Fibroblast of lung (primary cell): ENCODE measurements at regions not wholly inside any gene's neighbourhood (a gene's known extent, or its start where the extent isn't known, plus 50 kb on each side); places are given as distances from the start of the nearest gene placed in this dataset.

Experiments
- DNase-seq, 2 donors: peaks; one replicate each; pipeline versions ENCODE4 v3.0.0 to v3.0.0-alpha.2; 2010; ENCODE audit warnings: low read depth in 2 of 2
- H2AFZ ChIP-seq: 2 replicates; pipeline ENCODE4 v1.5.1; 2012; ENCODE audit warnings: low read length, control low read depth, inconsistent platforms
- H3K27ac ChIP-seq: 2 replicates; pipeline ENCODE4 v1.5.1; 2011; ENCODE audit warnings: low read length, control low read depth; ENCODE audit not compliant: insufficient read depth
- H3K27me3 ChIP-seq: 2 replicates; pipeline ENCODE4 v1.5.1; 2011; ENCODE audit warnings: mild to moderate bottlenecking, low read length; ENCODE audit not compliant: control insufficient read depth, insufficient read depth
- H3K36me3 ChIP-seq: 2 replicates; pipeline ENCODE4 v1.5.1; 2011; ENCODE audit warnings: low read length; ENCODE audit not compliant: control insufficient read depth, insufficient read depth
- H3K4me1 ChIP-seq: 2 replicates; pipeline ENCODE4 v1.5.1; 2011; ENCODE audit warnings: low read length; ENCODE audit not compliant: control insufficient read depth, insufficient read depth; ENCODE audit errors: extremely low read depth
- H3K4me2 ChIP-seq: 2 replicates; pipeline ENCODE4 v1.5.1; 2011; ENCODE audit warnings: low read length, control low read depth; ENCODE audit not compliant: insufficient read depth; ENCODE audit errors: extremely low read depth
- H3K4me3 ChIP-seq, 4 experiments: fragments of 200-600 bp in 1 of 4; sonication (generic) in 1 of 4; replicated peaks in 1 of 4; 2 replicates each; pipeline ENCODE4 v1.5.1; 2011 to 2016; ENCODE audit warnings: low read length in 4 of 4, low read depth in 3 of 4, mild to moderate bottlenecking in 3 of 4, control low read depth in 2 of 4, inconsistent platforms in 1 of 4, mixed read lengths in 1 of 4; ENCODE audit not compliant: insufficient read depth in 1 of 4; ENCODE audit errors: control extremely low read depth in 1 of 4
- H3K79me2 ChIP-seq: 2 replicates; pipeline ENCODE4 v1.5.1; 2012; ENCODE audit warnings: mild to moderate bottlenecking, low read length, inconsistent platforms; ENCODE audit not compliant: control insufficient read depth, insufficient read depth
- H3K9ac ChIP-seq: 2 replicates; pipeline ENCODE4 v1.5.1; 2011; ENCODE audit warnings: mild to moderate bottlenecking, low read length, control low read depth; ENCODE audit not compliant: insufficient read depth
- H3K9me3 ChIP-seq: 2 replicates; pipeline ENCODE4 v1.5.1; 2012; ENCODE audit warnings: low read depth, low read length; ENCODE audit not compliant: control insufficient read depth, insufficient read depth
- H4K20me1 ChIP-seq: 2 replicates; pipeline ENCODE4 v1.5.1; 2011; ENCODE audit warnings: low read length; ENCODE audit not compliant: control insufficient read depth, insufficient read depth; ENCODE audit errors: extremely low read depth
- EZH2 ChIP-seq: IDR thresholded peaks from 2 replicates; pipeline ENCODE4 v1.5.1; 2012; ENCODE audit warnings: low read length, control low read depth, mild to moderate bottlenecking; ENCODE audit errors: missing control alignments
- TF ChIP-seq, protein P1 (sequence below), 2 donors: IDR thresholded peaks in 1 of 2; conservative IDR thresholded peaks in 1 of 2; 1 replicate in 1 of 2; 2 replicates in 1 of 2; pipeline ENCODE4 v1.5.1; 2011 to 2012; ENCODE audit warnings: low read length in 2 of 2, control low read depth in 1 of 2, inconsistent platforms in 1 of 2, low read depth in 1 of 2, mild to moderate bottlenecking in 1 of 2

DNA sequence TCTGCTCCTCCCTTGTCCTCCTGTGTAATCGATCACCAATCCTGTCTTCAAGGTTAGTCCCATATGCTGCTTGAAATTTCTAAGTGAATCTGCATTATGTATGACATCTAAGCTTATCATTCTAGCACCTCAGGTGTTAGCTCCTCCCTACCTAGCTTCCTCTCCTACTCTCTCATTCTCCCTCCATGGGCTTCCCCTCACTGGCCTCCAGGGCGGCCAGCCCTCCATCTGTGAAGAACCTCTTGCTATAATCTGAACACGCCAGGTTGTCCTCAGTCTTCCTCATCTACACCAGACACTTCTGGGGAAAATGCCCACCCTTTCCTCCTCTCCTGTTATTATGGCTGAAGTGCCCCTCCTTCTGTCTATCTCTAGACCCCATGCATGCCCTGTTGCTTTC is 599.3 kb upstream of the KLF4 start:
- no peak overlapping the region for H3K27ac ChIP-seq
- no peaks in the 10 kb centered on the region for H3K79me2 ChIP-seq
- no peak overlapping the region for H3K9ac ChIP-seq
- no peak overlapping the region for H3K4me2 ChIP-seq
- no peak overlapping the region for H3K4me3 ChIP-seq
- H3K9me3 ChIP-seq = no peaks in the 10 kb centered on the region
- TF ChIP-seq EZH2 = no peak
- TF ChIP-seq, protein P1, sequence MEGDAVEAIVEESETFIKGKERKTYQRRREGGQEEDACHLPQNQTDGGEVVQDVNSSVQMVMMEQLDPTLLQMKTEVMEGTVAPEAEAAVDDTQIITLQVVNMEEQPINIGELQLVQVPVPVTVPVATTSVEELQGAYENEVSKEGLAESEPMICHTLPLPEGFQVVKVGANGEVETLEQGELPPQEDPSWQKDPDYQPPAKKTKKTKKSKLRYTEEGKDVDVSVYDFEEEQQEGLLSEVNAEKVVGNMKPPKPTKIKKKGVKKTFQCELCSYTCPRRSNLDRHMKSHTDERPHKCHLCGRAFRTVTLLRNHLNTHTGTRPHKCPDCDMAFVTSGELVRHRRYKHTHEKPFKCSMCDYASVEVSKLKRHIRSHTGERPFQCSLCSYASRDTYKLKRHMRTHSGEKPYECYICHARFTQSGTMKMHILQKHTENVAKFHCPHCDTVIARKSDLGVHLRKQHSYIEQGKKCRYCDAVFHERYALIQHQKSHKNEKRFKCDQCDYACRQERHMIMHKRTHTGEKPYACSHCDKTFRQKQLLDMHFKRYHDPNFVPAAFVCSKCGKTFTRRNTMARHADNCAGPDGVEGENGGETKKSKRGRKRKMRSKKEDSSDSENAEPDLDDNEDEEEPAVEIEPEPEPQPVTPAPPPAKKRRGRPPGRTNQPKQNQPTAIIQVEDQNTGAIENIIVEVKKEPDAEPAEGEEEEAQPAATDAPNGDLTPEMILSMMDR (conservative IDR thresholded peaks at IDR 0.05 in 1 of 2, IDR thresholded peaks at IDR 0.05 in 1 of 2; ENCODE audit: low read depth in 1 of 2, low read length in 2 of 2) = no peak
- H3K36me3 ChIP-seq = no peaks in the 10 kb centered on the region
- no peaks in the 10 kb centered on the region for H3K4me1 ChIP-seq
- H4K20me1 ChIP-seq = no peaks in the 10 kb centered on the region
- DNase-seq = no peak
- no peak overlapping the region for H2AFZ ChIP-seq
- H3K27me3 ChIP-seq = no peaks in the 10 kb centered on the region

DNA sequence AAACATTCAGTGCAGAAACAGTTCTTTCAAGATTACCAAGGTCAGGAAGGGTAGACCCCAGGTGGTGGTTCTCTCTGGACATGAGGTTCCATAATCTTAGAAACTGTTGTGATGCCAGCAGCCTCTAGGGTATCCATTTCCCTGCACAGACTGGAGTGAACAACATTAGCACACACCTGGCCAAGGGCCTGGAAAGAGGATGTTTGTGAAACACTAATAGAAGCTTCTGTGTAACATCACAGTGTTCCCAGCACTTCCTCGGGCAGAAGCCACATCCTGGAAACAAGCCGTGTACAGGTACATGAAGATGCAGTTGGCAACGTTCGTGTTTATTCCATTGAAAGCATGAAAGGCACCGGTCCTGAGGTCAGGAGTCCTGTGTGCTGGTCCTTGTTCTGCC is 598.2 kb upstream of the KLF4 start:
- Histone ChIP-seq H4K20me1 (no peaks in the 10 kb centered on the region), H3K9me3 (no peaks in the 10 kb centered on the region), H2AFZ (no peak overlapping the region), H3K4me1 (no peaks in the 10 kb centered on the region), H3K27ac (no peak overlapping the region), H3K9ac (no peak overlapping the region), H3K4me3 (no peak overlapping the region), H3K4me2 (no peak overlapping the region), H3K36me3 (no peaks in the 10 kb centered on the region), H3K79me2 (no peaks in the 10 kb centered on the region), H3K27me3 (no peaks in the 10 kb centered on the region)
- no peak for DNase-seq
- no peak for TF ChIP-seq EZH2
- TF ChIP-seq, protein P1 (conservative IDR thresholded peaks at IDR 0.05 in 1 of 2, IDR thresholded peaks at IDR 0.05 in 1 of 2; ENCODE audit: low read depth in 1 of 2, low read length in 2 of 2) = no peak

DNA sequence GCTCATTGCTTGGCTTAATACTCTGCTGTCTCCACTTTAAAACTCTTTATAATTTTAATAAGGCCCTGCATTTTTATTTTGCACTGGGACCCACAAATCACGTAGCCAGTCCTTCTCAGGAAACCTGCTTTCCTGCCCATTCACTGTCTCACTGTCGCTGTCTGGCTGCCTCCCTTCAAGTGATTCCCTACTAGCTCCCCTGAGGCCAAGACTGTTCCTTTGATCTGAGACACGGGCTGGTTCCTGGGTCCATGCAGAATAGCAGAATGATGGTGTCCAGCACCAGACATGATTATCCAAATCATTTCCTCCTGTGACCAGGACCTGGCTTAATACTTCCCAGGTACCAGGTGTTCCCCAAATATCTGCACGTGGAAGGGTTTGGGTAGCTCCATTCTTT is 597.1 kb upstream of the KLF4 start:
- TF ChIP-seq, protein P1 (conservative IDR thresholded peaks at IDR 0.05 in 1 of 2, IDR thresholded peaks at IDR 0.05 in 1 of 2; ENCODE audit: low read depth in 1 of 2, low read length in 2 of 2) = no peak
- no peak for TF ChIP-seq EZH2
- no peak for DNase-seq
- Histone ChIP-seq H3K36me3 (no peaks in the 10 kb centered on the region), H3K9ac (no peak overlapping the region), H3K27ac (no peak overlapping the region), H3K4me3 (no peak overlapping the region), H2AFZ (no peak overlapping the region), H4K20me1 (no peaks in the 10 kb centered on the region), H3K9me3 (no peaks in the 10 kb centered on the region), H3K4me2 (no peak overlapping the region), H3K27me3 (no peaks in the 10 kb centered on the region), H3K79me2 (no peaks in the 10 kb centered on the region), H3K4me1 (no peaks in the 10 kb centered on the region)
